WTC11 (cell line): ENCODE measurements at regions not wholly inside any gene's neighbourhood (a gene's known extent, or its start where the extent isn't known, plus 50 kb on each side); places are given as distances from the start of the nearest gene placed in this dataset.

ENCODE experiments used
- ATAC-seq: fragments of 200-7000 bp; cut with Tn5 transposase; 2 replicates; pipeline ENCODE4 v1.10.0; 2021; ENCODE audit warnings: mild to moderate bottlenecking, moderate library complexity
- CTCF ChIA-PET: fragments of 300-600 bp; sonication (Branson Sonifier 250); formaldehyde crosslinking; loops from one replicate; lab custom pipeline; 2021; ENCODE audit warnings: antibody characterized with exemption; lab: Charles Lee
- POLR2A ChIA-PET: fragments of 350-600 bp; sonication (Branson Sonifier 250); formaldehyde crosslinking; loops from one replicate; lab custom pipeline; 2021; ENCODE audit warnings: antibody characterized with exemption; lab: Charles Lee
- DNase-seq: peaks from one replicate; pipeline ENCODE4 v3.0.0; 2021; ENCODE audit warnings: low spot score
- H3K27ac Mint-ChIP-seq: 2 replicates; pipeline ENCODE4 v1.8.0; 2021; ENCODE audit warnings: mixed read lengths
- H3K27me3 Mint-ChIP-seq: 2 replicates; pipeline ENCODE4 v1.8.0; 2021; ENCODE audit warnings: low read depth, mild to moderate bottlenecking, moderate library complexity, mixed read lengths
- H3K36me3 Mint-ChIP-seq: 2 replicates; pipeline ENCODE4 v1.8.0; 2021; ENCODE audit warnings: mixed read lengths
- H3K4me1 Mint-ChIP-seq: 2 replicates; pipeline ENCODE4 v1.8.0; 2022; ENCODE audit warnings: mixed read lengths
- H3K4me3 Mint-ChIP-seq: 2 replicates; pipeline ENCODE4 v1.8.0; 2021; ENCODE audit warnings: mild to moderate bottlenecking, moderate library complexity, mixed read lengths
- H3K9me3 Mint-ChIP-seq: 2 replicates; pipeline ENCODE4 v1.8.0; 2021; ENCODE audit warnings: mixed read lengths
- CREM ChIP-seq: sonication (generic); formaldehyde crosslinking; IDR thresholded peaks from 2 replicates; pipeline ENCODE4 v1.8.1; 2022; ENCODE audit warnings: mild to moderate bottlenecking, missing genetic modification reagents, moderate library complexity
- E2F4 ChIP-seq: sonication (generic); formaldehyde crosslinking; IDR thresholded peaks from 2 replicates; pipeline ENCODE4 v1.8.1; 2022; ENCODE audit warnings: low read depth, mild to moderate bottlenecking, moderate library complexity, missing genetic modification reagents, borderline replicate concordance
- FOXK1 ChIP-seq: sonication (generic); formaldehyde crosslinking; IDR thresholded peaks from 2 replicates; pipeline ENCODE4 v1.8.0; 2022; ENCODE audit warnings: mild to moderate bottlenecking, moderate library complexity, missing genetic modification reagents
- FOXP4 ChIP-seq: sonication (generic); formaldehyde crosslinking; IDR thresholded peaks from 2 replicates; pipeline ENCODE4 v1.8.0; 2022; ENCODE audit warnings: mild to moderate bottlenecking, missing genetic modification reagents
- NFATC4 ChIP-seq: fragments of 250-450 bp; sonication (Bioruptor Pico); IDR thresholded peaks from 2 replicates; pipeline ENCODE4 v1.9.0; 2021; ENCODE audit warnings: mild to moderate bottlenecking
- NFE2L1 ChIP-seq: sonication (generic); formaldehyde crosslinking; IDR thresholded peaks from 2 replicates; pipeline ENCODE4 v1.8.1; 2023; ENCODE audit warnings: missing genetic modification reagents
- NR2C2 ChIP-seq: sonication (generic); formaldehyde crosslinking; IDR thresholded peaks from 2 replicates; pipeline ENCODE4 v1.8.0; 2022; ENCODE audit warnings: mild to moderate bottlenecking, missing genetic modification reagents
- NR3C1 ChIP-seq: sonication (generic); formaldehyde crosslinking; conservative IDR thresholded peaks from 2 replicates; pipeline ENCODE4 v1.8.1; 2023; ENCODE audit warnings: low read depth, mild to moderate bottlenecking, missing genetic modification reagents
- SP1 ChIP-seq: sonication (generic); formaldehyde crosslinking; conservative IDR thresholded peaks from 2 replicates; pipeline ENCODE4 v1.8.1; 2022; ENCODE audit warnings: missing genetic modification reagents
- TEAD4 ChIP-seq: sonication (generic); formaldehyde crosslinking; IDR thresholded peaks from 2 replicates; pipeline ENCODE4 v1.8.0; 2022; ENCODE audit warnings: mild to moderate bottlenecking, missing genetic modification reagents
- ZNF532 ChIP-seq: fragments of 250-450 bp; sonication (Bioruptor Pico); IDR thresholded peaks from 2 replicates; pipeline ENCODE4 v1.9.0; 2021; ENCODE audit warnings: mild to moderate bottlenecking, borderline replicate concordance

- no peak for TF ChIP-seq NR3C1 (CRISPR knock-in tag)
- TF ChIP-seq ZNF532 (CRISPR knock-in tag): no peak
- no peak for TF ChIP-seq NR2C2 (CRISPR knock-in tag)
- TF ChIP-seq FOXP4: no peak
These were observed 136.5 kb downstream of the TRIM29 start (continued) for GRCh38 chr11:120001178-120002090.

GRCh38 chr11:119999220-119999619 is 138.7 kb downstream of the TRIM29 start:
- Mint-ChIP-seq H3K4me3 (no peak overlapping the region), H3K4me1 (peaks cover 26% of the 10 kb centered on the region), H3K27me3 (peaks cover 6% of the 10 kb centered on the region; the same call in 1 of the 2 replicates), H3K36me3 (no peaks in the 10 kb centered on the region), H3K27ac (no peak overlapping the region), H3K9me3 (peaks cover 15% of the 10 kb centered on the region)
- ATAC-seq (peak; percentile 61), DNase-seq (peak; percentile 41)
- CTCF ChIA-PET: interaction anchor here (0.8 to 1.7 kb wide), 13 partner anchors 14 to 278 kb away, joined by 3 to 24 read pairs (median 3); no protein-coding TSS in a partner anchor
- POLR2A ChIA-PET: no interaction called here
- TF ChIP-seq NFATC4 (CRISPR knock-in tag) (no peak), SP1 (CRISPR knock-in tag) (no peak), FOXK1 (no peak), E2F4 (no peak), TEAD4 (no peak), CREM (CRISPR knock-in tag) (no peak), ZNF532 (CRISPR knock-in tag) (no peak), NFE2L1 (CRISPR knock-in tag) (no peak)
